ENCODE measurements at regions not wholly inside any gene's neighbourhood (a gene's known extent, or its start where the extent isn't known, plus 50 kb on each side); places are given as distances from the start of the nearest gene placed in this dataset.
"Not testable (repeated sequence)": the region's sequence is repeated elsewhere in the genome, so short reads cannot be mapped to it uniquely, and the experiment has no call there.

GRCh38 chr9:38186404-38187115 lies 117.5 kb upstream of the SHB start:
- peak; percentile 53 for DNase-seq (ENCODE audit: low read depth)

DNA sequence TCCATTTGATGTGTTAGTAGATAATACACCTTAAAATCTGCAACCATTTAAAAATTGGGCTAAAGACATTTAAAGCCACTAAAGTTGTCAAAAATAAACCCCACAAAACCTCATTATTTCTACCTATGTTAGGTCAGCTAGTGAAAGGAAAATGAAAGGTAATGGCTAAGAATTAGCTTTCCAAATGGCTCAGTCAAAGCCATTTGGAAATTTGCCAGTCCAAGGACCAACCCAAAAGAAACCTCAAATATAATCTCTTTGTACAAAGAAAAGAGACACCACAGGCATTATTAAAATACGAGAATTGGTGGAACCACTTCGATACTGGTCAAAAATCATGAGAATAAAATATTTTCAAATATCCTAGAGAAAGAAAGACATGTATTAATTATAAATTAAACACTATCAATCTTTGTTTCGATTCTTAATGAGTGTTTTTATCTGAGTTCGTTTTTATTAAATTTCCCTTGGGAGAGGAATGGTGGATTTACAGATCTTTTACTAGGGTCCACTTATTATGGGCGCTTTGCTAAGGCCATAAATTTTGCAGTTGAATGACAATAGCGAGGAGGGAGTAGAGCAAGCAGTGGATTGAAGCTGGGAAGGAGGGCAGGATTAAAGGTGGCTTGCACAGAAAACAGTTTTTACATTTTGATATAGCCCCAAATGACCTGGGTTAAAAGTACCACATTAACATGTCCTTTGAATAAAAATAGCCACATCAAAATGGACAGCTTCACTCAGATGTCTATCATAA lies 116.8 kb upstream of the SHB start:
- no peak for DNase-seq (ENCODE audit: low read depth)

GRCh38 chr9:38183994-38184568 lies 115.1 kb upstream of the SHB start:
- peak; percentile 81 for DNase-seq (ENCODE audit: low read depth)

- DNase-seq (ENCODE audit: low read depth): peak; percentile 28
Observed at GRCh38 chr9:38182321-38182720, 113.3 kb upstream of the SHB start.

GRCh38 chr9:38181866-38182265 lies 112.8 kb upstream of the SHB start:
- DNase-seq (ENCODE audit: low read depth): no peak

DNA sequence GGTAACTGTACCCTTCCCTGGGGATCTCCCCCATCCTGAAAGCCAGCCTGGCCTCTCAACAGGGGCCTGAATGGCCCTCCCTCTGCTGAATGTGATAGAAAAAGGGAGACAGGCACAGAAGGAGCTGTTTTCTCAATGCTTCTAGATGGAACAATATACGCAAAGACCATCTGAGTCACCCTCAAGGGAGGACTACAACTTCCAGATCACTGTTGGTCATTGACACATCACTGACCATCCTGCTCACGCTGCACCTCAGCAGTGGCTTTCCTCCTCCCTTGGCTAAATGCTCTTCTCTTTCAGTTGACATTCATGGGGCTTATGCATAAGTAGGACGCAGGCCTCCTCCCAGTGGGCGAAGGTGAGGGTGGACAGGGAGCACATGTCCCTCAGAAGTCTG lies 112.2 kb upstream of the SHB start:
- peak; percentile 44 for DNase-seq (ENCODE audit: low read depth)

- no peak for DNase-seq (ENCODE audit: low read depth)
Observed at GRCh38 chr9:38180656-38181055, 111.6 kb upstream of the SHB start.

DNA sequence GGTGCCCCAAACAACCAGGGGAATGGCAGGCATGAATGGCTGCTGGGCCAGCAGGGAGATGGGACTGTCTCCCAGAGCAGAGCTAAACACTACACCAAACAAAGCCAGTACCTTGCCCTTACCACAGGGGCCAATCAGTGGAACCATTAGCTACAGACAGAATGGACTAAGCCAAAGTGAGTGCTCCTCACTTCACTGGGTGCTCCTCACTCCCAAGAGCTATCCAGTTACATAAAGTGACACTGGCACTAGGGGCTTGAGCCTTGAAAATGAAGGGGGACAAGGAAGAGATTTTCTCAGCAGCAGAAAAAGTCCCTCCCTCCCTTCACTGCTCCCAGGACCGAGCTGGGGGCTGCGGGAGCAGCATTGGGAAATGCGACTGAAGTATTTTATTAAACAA lies 110.9 kb upstream of the SHB start:
- no peak for DNase-seq (ENCODE audit: low read depth)

DNA sequence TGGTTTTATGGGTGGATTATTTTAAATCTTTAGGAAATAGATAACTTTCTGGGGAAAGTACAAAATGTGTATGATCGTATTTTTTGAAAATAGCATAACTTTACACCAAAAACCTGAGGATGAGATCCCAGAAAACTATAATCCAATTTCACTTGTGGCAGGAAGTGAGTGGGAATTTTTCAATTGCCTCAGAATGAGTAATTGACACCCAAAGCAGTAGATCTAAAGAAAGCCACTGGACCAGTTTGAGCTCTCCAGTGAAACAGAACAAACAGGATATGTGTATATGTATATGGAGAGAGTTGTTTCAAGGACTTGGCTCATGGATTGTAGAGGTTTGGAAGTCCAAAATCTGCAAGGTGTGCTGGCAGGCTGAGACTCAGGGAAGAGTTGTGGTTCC lies 109.2 kb upstream of the SHB start:
- peak; percentile 51 for DNase-seq (ENCODE audit: low read depth)

DNA sequence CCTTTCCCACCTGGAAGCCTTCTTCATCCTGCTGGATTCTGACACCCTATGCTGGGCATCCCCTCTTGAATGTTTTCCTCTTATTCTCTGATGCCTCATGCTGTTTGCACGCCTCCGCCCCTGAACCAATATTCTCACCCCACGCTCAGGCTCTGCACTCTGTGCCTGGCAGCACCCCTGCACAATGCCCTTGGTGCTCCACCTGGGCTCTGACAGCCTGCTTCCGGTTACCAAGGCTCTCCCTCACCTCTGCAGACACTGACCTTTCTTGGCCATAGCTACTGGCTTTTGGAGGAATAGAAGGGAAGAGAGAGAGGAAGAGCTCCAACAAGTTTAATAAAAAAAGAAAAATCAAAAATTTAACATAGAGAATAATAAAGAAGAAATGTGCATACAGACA lies 108.7 kb upstream of the SHB start:
- DNase-seq (ENCODE audit: low read depth): no peak

- DNase-seq (ENCODE audit: low read depth): no peak
Observed at GRCh38 chr9:38176251-38176650, 107.2 kb upstream of the SHB start.

- no peak for DNase-seq (ENCODE audit: low read depth)
Observed at GRCh38 chr9:38175423-38175822, 106.4 kb upstream of the SHB start.

- DNase-seq (ENCODE audit: low read depth): peak; percentile 60
Observed at GRCh38 chr9:38172586-38172985, 103.6 kb upstream of the SHB start.

- DNase-seq (ENCODE audit: low read depth): no peak
Observed at GRCh38 chr9:38171926-38172325, 102.9 kb upstream of the SHB start.

DNA sequence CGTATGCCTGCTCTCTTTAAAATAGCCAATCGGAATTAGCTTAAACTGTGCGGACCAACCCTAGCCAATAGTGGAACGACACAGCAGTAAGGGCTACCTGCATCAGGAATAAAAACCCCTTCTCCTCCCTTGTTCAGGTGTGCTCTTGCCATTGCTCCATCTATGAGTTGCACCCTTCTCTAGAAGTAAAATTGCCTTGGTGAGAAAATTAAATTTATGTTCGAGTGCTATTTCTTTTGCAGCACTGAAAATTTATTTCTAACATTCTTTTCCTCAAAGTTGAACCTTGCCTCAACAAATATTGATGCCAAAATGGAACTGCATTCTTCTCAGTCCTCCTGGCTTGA lies 102.5 kb upstream of the SHB start:
- no peak for DNase-seq (ENCODE audit: low read depth)

DNA sequence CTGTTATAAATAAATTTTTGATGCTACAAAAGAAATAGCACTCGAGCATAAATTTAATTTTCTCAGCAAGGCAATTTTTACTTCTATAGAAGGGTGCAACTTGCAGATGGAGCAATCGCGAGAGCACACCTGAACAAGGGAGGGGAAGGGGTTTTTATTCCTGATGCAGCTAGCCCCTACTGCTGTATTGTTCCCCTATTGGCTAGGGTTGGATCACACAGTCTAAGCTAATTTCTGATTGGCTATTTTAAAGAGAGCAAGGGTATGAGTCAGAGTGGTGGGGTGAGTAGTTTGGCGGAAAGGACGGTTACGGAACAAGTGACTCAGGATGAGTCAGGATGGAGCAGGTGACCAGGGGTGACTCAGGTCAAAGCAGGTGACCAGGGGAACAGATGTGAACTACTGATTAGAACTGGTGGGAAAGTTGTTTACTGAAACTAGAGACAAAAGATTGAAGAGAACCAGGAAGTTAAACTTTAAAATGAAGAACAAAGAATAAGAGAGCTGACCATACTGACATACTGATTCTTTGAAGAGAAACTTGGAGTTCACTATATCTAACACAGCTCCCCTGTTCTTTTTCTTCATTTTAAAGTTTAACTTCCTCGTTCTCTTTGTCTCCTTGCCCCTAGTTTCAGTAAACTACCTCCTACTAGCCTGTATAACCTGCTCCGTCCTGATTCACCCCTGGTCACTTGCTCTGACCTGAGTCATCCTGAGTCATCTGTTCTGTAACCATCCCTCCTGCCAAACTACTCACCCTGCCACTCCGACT lies 101.9 kb upstream of the SHB start:
- DNase-seq (ENCODE audit: low read depth): peak; percentile 94

DNA sequence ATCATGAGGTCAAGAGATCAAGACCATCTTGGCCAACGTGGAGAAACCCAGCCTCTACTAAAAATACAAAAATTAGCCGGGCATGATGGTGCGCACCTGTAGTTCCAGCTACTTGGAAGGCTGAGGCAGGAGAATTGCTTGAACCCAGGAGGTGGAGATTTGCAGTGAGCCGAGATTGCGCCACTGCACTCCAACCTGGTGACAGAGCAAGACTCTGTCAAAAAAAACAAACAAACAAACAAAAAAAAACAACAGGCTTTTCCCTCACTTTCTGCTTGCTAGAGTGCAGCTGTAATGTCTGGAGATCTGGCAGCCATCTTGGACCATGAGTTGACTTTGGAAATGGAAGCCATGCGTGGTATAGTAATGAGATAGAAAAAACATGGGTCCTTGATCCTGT lies 101.1 kb upstream of the SHB start:
- not testable (repeated sequence) for DNase-seq (ENCODE audit: low read depth)

GRCh38 chr9:38166501-38166900 lies 97.5 kb upstream of the SHB start:
- DNase-seq (ENCODE audit: low read depth): no peak

GRCh38 chr9:38164659-38165221 lies 95.7 kb upstream of the SHB start:
- DNase-seq (ENCODE audit: low read depth): no peak

- DNase-seq (ENCODE audit: low read depth): no peak
Observed at GRCh38 chr9:38163518-38163917, 94.5 kb upstream of the SHB start.

- no peak for DNase-seq (ENCODE audit: low read depth)
Observed at GRCh38 chr9:38162332-38163211, 93.5 kb upstream of the SHB start.
